Stimulated activated CD4-positive, alpha-beta T cell treated with anti-CD3 and anti-CD28 coated beads, Interleukin-12 subunit alpha, Interleukin-12 subunit beta, amount 100 ng/mL, for 48 hours (primary cell): ENCODE measurements at regions not wholly inside any gene's neighbourhood (a gene's known extent, or its start where the extent isn't known, plus 50 kb on each side); places are given as distances from the start of the nearest gene placed in this dataset.
"Not testable (repeated sequence)": the region's sequence is repeated elsewhere in the genome, so short reads cannot be mapped to it uniquely, and the experiment has no call there.

Experiments used
- DNase-seq, 3 donors: peaks; one replicate each; pipeline ENCODE4 v3.0.0-alpha.2; 2020; ENCODE audit warnings: low read depth in 2 of 3, low spot score in 1 of 3

DNA sequence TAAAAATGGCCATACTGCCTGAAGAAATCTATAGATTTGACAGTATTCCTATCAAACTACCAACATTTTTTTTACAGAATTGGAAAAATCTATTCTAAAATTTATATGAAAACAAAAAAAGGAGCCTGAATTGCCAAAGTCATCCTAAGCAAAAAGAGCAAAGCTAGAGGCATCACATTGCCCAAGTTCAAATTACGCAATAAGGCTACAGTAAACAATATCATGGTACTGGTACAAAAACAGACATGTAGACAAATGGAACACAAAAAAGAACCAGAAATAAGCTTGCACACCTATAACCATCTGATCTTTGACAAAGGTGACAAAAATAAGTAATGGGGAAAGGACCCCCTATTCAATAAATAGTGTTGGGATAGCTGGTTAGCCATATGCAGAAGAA is 50.2 kb upstream of the THSD7B start:
- DNase-seq, result no peak

DNA sequence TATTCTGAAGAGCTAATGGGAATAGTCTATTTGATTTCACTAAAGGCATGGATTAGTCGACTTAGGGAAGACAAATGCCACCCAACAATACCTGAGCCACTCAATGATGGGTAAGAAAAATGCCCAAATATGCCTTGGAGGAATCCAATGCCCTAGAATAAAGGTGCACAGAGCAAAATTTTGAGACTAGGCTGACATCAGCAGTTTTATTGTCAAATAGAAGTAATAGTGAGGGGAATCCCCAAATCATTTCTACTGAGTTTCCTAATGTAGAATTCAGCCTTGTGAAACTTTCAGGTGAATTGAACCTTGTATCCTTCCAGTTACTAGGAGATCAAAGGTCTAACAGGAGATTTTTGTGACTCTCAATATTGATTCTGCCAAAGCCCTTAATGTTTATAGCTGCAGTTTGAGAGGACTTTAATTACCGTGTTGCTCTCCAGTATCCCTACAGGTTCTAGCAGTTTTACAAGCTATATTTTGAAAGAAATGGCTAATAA is 50.8 kb upstream of the THSD7B start:
- no peak for DNase-seq

DNA sequence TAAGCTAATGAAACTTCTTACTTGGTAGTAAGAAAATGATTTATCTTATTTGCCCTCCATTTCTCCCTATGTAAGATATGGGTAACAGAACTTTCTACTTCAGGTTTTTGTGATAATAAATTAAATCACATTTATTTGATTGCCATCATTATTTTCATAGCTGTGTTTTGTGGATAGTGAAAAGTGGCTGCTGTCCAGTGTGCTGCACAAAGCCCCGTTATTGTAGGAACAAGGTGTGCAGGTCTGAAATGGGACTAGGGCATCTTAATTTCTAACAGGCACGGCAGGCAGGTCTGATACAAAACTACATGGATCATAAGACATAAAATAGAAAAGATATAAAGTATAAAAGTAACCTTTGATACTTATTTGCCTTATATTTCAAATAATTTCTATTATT is 51.6 kb upstream of the THSD7B start:
- DNase-seq, result no peak

DNA sequence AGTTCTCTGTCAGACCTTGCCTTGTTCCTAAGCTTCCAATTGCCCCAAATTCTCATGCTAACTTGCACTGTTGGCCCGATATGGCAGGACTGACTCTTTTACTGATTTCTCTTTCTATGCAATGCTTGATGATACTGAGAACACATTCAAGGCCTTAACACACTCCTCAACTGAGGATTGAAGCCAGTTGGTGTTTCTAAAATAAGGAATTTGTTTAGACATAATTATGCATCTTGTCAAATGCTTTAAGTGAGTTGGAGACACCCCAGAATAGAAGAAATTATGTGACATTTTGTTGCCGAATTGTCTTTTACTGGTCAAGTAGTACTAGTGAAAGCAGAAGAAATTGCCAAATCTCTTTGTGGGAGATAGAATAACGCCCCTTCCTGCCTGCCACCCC is 60.0 kb upstream of the THSD7B start:
- DNase-seq, result no peak

DNA sequence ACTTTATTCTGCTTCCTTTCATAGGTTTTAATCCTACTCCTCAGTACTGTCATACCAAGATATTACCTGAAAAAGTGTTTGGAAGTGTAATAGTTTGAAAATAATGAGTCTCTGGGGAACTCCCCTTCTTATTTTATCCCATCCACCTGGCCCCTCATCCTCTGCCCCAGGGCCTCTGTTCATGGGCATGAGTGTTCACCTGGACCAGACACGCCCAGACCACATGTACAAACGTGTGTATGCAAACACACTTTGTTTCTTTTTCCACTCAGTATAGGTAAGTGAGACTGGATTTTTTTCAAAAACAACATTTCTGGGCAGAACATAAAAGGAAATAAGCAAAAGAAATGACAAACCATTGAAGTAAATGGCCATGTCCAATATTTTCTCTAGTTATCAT is 62.1 kb upstream of the THSD7B start:
- no peak for DNase-seq

DNA sequence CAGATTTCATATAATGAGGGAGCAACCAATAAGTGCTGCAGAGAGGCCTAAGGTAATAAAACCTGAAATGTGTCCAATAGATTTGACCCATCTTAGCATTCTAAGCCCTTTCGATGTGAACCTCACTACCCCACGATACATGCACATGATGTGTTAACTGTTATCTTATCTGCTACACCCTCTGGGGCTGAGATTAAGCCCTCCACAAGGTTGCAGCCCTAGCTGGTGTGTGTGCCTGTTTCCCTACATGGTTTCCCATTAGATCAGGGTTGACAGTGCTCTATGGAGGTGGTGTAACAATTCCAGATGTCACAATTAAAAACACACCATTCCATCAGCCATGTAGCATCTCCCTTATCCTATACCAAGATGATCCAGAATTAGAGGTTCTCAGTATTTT is 68.9 kb upstream of the THSD7B start:
- no peak for DNase-seq

DNA sequence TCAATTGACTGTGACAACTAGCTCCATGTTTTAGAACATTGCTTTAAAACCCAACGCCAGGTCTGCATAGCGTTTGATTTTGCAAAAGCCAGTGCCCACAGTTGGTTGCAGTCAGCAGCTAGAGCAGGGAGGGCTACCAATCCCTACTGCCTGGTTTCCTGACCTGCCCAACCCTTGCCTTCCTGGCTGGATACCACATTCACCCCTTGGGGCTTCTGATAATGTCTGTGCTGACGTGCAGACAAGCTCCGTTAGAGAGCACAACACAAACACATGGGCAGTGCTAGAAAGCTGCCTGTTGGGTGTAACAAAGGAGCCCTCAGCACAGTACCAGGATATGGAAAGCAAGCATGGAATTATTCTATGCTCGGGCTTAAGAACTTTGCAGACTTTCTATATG is 71.4 kb upstream of the THSD7B start:
- DNase-seq, result no peak

DNA sequence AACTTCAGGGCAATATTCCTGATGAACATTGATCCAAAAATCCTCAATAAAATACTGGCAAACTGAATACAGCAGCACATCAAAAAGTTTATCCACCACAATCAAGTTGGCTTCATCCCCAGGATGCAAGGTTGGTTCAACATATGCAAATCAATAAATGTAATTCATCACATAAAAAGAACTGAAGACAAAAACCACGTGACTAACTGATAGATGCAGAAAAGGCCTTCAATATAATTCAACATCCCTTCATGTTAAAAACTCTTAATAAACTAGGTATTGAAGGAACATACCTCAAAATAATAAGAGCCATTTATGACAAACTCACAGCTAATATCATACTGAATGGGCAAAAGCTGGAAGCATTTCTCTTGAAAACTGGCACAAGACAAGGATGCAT is 85.3 kb upstream of the THSD7B start:
- not testable (repeated sequence) for DNase-seq

DNA sequence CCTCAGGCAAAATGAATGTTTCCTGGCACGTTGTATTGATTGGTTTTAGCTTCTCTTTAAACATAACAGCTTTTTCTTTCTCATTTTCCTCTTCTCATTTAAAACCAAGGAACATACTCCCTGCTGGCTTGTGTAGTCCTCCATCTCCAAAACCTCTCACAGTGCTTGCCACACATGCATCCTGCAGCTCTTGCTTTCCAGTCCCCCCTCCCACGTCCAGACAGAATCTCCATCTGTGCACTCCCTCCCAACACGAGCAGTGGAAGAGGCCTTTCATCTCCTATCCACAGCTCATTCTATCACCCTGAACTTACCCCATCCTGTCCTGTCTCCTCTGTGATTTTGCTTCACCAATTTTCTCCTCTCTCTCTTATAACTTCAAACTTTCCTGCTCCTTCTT is 99.6 kb upstream of the THSD7B start:
- DNase-seq, result no peak

DNA sequence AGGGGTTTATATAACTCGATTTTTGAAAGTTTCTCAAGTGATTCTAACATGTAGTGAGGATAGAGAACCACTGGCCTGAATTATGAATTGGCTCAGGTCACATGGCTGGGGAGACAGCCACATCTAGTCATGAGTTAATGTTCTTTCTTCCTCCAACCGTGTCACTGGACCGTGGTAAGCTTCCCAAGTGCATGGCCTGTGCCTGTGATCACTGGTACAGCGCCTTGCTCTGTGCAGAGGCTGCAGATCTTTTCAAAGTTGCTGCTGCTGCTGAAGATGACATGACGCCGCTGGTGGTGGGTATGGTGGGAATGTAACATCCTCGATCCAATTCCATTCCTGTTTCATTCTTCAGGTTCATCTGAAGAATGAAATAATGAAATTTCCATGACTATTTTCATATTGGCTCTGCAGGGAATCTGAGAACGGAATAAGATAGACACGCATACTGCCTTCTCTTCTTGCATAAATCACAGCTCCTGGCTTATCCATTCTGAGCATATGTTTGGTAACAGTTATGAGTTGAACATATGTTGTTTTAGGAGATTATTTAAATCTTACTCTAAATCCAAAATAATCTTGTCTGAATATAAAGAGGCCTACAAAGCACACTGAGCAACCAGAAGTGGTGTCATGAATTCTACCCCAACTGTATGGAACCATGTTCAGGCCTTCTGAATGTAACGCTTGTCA is 100.5 kb upstream of the THSD7B start:
- DNase-seq, result no peak

DNA sequence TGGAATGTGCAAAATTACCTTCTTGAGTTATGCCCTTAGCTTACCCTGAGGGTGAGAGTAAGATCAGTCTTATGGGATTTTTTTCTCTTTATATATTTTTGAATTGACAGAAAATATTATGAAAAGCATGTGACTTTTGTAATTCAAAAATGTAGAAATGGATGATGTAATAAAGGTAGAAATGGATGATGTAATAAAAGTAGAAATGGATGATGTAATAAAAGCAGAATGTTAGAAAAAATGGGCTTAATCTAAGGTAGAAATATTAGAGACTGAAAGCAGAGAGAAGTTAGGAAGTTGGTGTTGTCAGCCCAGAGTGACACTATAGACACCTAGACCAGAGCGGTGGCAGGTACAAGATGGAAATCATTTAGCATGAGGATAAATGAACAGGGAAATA is 107.1 kb upstream of the THSD7B start:
- no peak for DNase-seq

DNA sequence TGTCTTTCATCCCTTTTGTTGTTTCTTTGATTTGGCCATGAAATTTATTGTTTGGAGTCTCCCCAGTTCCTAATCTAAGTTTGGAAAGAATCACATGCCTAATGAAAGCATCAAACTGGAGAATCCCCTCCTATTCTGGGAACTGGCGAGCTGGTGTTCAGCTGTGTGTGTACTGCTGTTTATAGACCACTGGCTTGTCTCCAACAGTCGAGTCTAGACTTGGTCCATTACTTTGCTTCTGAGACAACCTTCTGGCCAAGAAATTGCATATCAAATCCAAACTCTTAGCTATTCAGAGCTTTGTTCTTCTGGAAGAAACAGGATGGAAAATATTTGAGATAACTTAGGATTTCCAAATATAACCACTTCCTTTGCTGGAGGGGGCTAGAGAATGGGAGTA is 111.5 kb upstream of the THSD7B start:
- no peak for DNase-seq

DNA sequence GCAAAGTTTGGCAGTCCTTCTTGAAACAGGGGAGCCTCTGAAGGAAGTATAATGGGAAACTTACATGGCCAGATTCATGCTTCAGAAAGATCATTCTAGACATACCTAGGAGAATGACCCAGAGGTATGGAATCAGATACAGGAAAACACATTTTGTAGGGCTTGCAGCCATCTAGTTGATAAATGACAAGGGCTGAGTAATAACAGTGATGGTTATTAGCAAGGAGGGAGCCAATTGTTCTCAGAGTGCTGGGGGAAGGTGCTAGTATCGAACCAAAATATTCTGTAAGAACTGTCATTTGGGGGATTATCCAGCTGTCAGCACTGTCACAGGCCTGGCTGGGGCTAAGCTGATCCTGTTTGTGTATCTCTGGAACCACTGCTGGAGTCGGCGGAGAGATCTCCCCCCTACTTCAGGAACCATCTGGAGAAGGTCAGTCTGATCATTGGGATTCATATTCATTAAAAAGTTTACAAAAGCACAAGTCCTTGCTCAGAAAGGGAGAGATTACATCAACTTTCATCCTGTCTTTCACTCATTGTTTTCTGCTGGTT is 113.8 kb upstream of the THSD7B start:
- no peak for DNase-seq

DNA sequence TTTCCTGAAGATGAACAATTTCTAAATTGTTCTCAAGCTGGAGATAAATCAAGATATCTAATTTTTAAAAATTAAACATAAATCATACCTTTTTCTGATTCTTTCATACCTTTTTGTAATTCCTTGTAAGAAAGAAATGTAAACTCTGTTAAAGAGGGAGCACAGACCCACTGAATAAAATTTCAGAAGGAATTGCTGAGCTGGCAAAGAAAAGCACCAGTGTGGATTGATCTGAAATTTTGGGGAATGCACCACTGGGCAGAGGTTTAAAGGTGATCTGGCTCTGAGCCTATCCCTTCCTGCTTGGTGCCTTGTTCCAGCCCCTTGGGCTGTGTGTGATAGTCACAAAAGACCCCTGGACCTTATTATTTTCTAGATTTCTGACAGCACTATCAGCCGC is 118.3 kb upstream of the THSD7B start:
- DNase-seq, result no peak

DNA sequence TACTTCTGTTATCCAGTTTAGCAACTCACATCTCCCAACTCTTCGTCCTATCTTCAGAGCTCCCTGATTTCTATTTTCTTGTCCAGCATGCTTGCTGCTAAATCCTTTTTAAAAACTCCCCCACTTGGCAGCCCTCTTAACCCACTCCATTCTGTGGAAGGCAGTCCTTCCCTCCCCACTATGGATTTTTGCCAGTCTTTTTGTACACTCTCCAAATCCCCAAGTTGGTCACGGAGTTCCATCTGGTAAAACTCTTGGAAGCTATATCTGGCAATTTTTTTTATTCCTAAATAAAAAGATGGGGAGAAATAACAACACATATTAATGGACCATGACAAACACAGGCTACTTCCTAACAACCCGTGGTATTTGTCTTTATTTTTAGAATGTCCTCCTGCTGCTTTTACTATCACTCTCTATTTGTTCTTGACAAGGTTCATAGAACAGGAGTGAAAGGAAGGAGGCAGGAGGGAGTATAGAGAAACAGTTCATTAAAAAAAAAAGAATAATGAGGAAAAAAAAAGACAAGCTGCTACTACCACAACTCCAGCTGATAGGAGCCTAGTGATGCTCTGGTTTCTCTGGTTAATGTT is 120.0 kb upstream of the THSD7B start:
- no peak for DNase-seq

DNA sequence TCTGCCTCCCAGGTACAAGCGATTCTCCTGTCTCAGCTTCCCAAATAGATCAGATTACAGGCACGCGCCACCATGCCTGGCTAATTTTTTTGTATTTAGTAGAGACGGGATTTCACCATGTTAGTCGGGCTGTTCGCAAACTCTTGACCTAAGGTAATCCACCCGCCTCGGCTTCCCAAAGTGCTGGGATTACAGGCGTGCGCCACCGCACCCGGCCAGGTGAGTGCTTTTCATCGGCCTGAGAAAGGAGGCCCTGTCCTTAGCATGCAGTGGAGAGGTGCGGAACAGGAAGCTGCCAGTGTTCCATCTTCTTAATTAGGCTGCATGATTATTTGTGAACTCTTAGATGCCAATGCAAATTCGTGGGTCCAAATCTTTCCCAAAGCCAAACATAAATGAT is 125.7 kb upstream of the THSD7B start:
- no peak for DNase-seq

DNA sequence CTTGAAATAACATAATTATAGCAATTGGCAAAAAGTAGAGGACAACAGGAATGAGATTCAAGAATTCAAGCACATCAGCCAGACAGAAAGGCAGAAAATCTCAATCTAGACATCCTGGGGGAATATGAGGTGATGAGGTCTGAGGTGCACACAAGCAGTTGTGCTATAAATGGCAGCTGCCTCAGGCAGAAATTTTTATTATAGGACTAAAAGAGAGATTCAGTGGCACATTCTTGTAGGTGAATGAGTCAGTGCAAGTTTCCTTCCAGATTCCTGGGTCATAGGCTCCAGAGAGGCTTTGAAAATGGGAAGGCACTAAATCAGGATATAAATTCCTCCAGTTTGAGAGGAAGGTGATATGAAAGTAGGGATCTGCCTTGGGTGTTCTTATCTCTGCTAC is 127.2 kb upstream of the THSD7B start:
- no peak for DNase-seq

DNA sequence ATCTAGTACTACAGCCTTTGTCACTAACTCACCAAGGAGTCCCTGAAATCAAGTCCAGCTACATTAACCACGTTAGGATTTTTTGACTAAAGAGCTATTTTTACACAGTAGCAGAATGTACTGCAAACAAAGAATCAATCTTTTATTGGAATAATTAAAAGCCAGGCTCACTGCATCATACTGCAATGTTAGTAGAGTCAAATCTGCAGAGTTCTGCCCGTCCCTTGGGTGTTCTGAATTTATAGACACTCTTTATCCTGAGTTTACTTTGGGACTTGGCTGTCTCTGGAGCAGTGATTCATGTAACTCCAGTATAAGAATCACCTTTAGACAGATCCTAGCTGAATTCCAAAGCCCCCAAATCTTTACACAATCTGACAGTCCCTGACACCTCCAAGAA is 127.9 kb upstream of the THSD7B start:
- no peak for DNase-seq

DNA sequence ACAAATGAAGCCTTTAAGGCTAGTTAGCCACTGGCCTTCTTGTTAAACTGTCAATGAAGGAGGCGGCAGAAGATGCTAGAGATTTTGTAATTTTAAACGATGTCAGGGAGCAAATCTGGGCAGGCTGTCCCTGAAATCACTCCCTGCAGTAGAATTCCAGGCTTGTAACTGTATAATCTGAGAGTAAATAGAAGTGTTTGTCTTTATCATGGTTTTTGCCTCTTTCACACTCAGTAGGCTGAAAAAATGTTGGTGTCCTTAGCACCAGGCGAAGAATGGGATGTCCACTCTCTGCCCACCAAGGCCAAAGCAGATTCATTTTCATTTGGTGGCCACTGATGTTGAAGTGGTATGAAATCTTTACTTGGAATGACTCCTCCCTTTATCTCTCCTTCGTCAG is 136.9 kb upstream of the THSD7B start:
- no peak for DNase-seq

DNA sequence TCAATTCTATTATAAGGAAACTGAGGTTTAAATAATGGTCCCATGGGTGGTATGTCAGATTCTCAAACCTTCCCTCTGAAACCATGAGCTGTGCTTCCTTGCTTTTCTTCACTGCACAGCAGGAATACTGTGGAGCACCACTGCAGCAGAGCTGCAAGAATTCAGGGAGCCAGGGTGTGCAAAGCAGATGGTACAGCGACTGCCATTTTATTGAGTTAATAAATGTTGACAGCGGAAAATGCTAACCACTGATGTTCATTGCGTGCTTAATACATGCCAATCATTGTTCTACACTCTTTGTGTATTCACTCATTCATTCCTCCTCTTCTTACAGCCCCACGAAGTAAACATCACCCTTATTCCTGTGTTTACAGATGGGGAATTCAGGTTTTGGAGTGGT is 152.2 kb upstream of the THSD7B start:
- DNase-seq, result no peak

DNA sequence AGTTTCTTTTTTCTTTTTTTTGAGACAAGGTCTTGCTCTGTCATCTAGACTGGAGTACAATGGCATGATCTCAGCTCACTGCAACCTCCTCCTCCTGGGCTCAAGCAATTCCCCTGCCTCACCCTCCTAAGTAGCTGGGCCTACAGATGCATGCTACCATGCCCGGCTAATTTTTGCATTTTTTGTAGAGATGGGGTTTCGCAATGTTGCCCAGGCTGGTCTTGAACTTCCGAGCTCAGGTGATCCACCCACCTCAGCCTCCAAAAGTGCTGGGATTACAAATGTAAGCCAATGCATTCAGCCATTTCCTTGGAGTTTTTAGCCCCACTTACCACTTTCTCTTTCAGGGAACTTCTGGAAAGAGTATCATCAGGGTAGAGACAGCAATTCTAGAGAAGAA is 153.3 kb upstream of the THSD7B start:
- no peak for DNase-seq

DNA sequence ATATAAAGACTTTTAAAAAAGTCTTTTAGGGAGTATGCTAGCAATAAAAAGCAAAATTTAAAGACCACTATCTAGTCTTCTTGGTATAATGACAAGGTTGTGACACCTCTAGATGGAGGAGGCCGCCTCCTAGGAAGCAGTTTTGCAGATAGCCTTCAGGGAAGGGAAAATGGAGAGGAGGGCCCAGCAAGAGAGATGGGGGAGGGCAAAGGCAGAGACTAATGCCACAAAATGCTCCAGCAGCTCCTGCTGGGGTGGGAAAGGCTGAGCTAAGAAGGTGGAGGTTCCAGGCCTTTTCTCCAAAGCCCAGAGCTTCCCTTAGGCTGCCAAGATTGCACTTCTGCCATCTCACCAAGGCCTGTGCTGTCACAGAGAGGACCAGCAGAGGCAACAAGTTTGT is 153.9 kb upstream of the THSD7B start:
- DNase-seq, result no peak

DNA sequence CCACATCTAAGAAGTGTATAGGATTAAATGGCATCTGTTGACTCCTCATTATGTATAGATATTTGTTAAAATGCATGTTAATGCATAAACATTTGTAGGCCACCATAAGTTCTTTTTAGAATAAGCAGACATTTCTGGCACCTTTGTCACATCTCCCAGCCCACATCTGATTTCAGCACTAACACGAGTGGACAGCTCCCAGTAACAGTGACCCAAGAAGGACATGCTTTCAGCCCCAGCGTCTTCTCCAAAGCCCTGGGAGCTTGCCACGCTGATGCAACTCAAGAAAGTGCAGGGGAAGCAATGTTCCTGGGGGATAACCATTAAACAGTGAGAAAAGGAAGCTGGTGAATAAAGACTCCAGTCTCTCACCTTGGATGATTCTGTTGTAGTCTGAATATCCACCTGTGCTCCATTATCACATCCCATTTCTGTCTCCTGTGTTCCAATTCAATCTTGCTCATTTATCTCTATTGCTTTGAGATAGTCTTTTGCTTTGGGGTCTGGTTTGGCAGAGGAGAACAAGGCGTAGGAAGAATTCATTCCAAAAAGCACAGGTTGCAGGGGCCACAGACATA is 182.6 kb upstream of the THSD7B start:
- DNase-seq, result peak in 1 of 3 donors; percentile 8
